GM23248 (cell line): ENCODE measurements at regions not wholly inside any gene's neighbourhood (a gene's known extent, or its start where the extent isn't known, plus 50 kb on each side); places are given as distances from the start of the nearest gene placed in this dataset.

Experiments
- EZH2 ChIP-seq: fragments of 200-600 bp; sonication (generic); IDR thresholded peaks from 2 replicates; pipeline ENCODE4 v1.6.1; 2018; ENCODE audit warnings: antibody characterized with exemption, mild to moderate bottlenecking; ENCODE audit not compliant: insufficient read depth, poor library complexity, severe bottlenecking
- EZH2phosphoT487 ChIP-seq: fragments of 200-600 bp; sonication (generic); IDR thresholded peaks from 2 replicates; pipeline ENCODE4 v1.6.1; 2018; ENCODE audit warnings: antibody characterized with exemption, moderate library complexity, mild to moderate bottlenecking, low read depth; ENCODE audit not compliant: insufficient read depth

DNA sequence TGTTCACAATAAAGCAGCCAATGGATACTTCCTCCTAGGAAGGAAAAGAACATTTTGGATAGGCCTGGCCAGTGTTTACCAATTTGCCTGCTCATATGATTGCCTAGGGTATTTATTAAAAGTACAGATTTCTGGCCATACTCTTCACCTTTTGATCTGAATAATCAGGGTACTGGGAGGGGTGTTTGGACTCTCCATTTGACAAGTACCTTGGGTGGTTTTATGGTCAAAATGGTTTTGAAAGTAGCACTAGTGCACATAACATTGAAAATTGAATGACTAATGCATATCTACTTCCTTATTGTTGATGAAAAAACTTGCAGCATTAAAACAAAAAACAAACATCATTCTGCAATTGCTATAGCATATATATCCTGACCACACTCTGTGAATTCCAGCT lies 333.3 kb upstream of the CDH2 start:
- TF ChIP-seq EZH2: no peak
- no peak for TF ChIP-seq EZH2phosphoT487
